NCI-H345 (cell line): ENCODE measurements at regions not wholly inside any gene's neighbourhood (a gene's known extent, or its start where the extent isn't known, plus 50 kb on each side); places are given as distances from the start of the nearest gene placed in this dataset.
"Not testable (repeated sequence)": the region's sequence is repeated elsewhere in the genome, so short reads cannot be mapped to it uniquely, and the experiment has no call there.

ENCODE experiments used
- DNase-seq: peaks from one replicate; lab custom pipeline; 2025; lab: John Stamatoyannopoulos, UW

DNA sequence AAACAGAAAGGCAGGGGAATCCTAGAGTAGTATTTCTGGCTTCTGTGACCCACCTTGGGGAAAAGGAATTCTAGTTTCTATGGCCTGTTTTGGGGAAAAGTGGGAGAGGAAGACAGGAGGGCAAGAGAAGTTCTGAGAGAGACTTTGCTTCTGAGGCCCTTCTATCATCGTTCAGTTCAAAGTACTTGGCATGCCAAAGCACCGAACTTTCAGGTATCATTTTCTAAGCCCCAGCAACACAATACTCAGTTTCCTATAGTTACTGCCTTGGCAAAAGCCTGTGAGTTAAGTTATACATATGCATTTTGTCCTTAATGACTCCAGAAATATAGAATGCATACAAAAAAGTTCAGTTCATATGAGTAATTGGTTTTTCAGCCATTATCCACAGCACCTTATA, 74.1 kb upstream of the CHD2 start:
- no peak for DNase-seq

DNA sequence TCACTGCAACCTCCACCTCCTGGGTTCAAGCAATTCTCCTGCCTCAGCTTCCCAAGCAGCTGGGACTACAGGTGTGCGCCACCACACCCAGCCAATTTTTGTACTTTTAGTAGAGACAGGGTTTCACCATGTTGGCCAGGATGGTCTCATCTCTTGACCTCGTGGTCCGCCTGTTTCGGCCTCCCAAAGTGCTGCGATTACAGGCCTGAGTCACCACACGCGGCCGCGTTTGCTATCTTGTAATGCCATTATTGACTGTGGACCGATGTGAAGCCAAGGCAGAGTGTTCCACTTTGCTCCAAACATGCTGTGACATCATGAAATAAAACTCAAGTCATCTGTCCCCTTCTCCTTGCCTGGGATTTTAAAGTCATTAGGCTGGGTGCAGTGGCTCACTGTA, 72.1 kb upstream of the CHD2 start:
- not testable (repeated sequence) for DNase-seq

DNA sequence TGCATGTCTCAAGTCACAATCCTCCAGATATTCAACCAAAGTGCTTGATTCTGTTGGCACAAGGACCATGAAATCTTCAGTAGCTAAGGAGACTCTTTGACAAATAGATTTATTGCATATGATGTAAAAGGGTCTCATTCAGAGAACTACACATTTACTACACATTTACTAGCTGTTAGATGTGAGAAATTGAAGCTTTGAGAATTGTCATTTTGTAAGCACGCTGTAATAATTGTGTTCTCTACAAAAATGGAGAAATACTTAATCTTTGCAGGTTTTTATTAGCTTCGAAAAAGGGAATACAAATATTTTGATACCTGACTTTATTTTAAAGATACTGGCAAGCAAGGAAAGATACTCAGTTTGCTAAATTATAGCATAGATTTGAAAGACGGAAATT, 70.2 kb upstream of the CHD2 start:
- DNase-seq: no peak

DNA sequence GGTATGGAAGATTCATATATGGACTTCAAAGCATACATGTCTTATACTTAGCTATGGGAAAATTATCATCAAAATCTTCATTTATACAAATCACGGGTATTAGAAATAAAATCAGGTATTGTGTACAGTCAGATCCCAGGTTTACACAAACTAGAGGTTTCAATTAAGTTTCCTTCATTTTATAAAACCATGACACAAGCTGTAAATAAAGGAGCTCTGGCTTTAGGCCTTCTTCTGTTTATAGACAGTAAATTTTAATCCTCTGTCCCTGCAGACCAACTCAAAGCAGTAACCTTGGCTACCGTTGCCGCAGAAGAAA, 68.8 kb upstream of the CHD2 start:
- no peak for DNase-seq

DNA sequence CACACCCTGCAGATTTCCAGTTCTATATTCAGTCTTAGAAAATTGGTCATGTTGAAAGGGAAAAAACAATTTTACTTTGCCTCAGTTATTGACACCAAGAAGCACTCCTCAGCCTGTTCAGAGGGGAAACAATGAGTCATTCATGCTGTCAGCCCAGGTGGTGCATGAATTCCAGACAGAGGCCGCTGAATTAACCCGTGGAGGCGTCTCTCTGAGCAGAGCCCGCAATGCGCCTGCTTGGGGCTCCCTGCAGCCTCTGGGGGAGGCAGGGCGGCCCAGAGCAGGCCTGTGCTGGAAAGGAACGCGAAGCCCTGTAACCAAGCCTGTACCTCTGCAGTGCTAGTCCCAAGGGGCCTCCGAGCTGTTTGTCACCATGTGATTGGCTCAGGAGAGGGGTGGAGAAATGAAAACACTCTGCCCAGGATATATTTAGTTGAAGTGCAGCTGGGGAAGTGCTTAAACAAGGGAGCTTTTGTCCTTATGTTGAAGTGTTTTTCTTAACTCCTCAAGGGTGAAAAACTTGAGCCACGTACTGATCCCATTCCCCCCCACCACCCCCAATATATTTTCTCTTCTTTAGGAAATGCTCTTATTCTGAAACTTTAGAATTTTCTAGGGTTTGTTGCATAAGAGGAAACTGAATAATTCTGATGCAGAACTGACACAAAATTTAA, 68.3 kb upstream of the CHD2 start:
- DNase-seq: peak; percentile 97

DNA sequence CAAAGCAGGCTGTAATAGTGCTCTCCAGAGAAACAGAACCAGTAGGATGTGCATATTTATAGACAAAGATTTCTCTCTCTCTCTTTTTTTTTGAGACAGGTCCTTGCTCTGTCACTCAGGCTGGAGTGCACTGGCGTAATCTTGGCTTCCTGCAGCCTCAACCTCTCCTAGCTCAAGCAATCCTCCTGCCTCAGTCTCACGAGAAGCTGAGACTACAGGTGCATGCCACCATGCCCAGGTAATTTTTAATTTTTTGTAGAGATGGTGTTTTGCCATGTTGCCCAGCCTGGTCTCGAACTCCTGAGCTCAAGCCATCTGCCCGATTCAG, 67.1 kb upstream of the CHD2 start:
- DNase-seq: no peak

DNA sequence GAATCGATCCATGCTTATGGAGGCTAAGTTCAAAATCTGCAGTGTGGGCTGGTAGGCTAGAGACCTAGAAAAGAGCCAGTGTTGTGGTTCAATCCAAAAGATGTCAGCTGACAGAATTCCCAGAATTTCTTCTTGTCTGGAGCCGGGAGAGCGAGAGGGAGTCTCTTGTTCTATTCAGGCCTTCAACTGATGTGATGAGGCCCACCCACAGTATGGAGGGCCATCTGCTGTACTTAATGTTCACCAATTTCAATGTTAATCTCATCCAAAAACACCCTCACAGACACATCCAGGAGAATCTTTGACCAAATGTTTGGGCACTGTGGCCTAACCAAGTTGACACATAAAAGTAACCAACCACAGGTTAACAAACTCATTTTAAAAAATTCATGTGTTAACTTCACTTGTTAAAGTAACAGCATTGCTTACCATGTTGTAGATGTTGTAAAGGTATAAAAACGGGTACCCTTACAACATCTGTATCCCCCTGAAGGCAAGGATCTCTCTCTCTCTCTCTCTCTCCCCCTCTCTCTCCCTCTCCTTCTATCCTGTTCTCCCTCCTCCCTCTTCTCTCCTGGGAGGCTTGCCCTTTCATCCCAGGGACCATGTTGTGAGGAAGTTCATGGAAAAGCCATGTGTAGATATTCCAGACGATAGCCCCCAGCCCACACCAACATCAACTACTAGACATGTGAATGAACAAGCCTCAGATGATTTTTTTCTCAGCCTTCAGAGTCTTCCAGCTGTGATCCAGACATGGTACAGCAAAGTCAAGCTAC, 66.4 kb upstream of the CHD2 start:
- DNase-seq: no peak

DNA sequence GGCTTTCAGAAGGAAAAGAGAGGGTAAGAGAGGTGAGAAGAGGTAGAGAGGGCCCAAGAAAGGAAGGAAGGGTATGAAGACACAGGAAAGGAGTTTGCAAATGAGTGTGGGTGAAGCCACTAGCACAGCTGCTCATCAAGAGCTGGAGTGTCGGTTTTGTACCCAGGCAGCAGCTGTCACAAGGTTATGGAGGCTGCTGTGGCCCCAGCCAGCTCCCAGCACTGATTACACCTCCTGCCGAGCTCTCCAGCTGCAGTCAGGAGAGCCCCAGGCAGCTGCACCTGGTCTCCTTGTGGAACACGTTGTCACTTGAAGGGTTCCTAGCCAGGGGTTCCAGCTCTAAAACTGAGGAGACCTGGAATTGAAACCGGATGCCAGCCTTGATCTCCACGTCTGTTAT, 60.4 kb upstream of the CHD2 start:
- peak; percentile 88 for DNase-seq

DNA sequence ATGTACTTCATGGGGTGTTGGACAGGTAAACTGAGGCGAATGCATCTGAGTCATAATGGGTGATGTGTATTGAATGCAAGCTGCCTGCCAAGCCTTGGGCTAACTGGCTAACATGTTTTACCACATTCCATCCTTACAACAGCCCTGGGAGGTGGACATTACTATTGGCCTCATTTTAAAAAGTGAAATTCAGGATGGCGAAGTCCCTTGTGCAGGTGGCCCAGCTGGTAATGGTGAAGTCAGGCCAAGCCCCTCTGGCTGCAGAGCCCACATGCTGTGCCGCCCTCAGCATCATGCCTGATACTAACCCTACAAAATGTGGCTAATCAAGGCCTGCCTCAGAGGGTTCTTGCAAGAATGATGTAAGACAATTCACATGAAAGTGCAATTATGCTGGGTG, 60.0 kb upstream of the CHD2 start:
- no peak for DNase-seq

DNA sequence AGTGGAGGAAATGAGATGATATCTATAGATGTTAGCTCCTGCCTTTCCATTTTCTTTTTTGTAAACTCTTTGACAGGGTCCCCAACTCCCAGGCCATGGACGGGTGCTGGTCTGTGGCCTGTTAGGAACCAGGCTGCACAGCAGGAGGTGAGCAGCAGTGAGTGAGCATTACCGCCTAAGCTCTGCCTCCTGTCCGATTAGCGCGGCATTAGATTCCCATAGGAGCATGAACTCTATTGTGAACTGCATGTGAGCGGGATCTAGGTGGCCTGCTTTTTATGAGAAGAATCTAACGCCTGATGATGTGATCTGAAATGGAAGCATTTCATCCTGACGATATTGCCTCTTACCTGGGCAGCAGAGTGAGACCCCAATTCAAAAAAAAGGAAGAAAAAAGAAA, 56.8 kb upstream of the CHD2 start:
- no peak for DNase-seq

DNA sequence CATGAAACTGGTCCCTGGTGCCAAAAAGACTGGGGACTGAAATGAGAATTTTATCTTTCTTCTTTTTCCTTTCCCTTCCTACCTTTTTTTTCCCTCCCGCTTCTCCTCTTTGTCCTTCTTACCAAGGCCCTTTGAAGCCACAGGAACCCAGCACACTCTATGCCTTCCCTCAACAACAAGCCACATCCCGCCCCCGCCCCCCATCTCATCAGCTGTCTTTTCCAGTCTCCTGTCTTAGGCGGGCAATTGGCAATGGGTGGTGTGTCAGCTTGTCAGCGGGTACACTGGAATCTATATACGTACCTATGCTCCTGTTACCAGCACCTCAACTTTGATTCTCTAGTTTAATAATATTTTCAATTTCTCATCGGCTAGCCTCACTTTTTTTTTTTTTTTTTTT, 56.3 kb upstream of the CHD2 start:
- DNase-seq: no peak

DNA sequence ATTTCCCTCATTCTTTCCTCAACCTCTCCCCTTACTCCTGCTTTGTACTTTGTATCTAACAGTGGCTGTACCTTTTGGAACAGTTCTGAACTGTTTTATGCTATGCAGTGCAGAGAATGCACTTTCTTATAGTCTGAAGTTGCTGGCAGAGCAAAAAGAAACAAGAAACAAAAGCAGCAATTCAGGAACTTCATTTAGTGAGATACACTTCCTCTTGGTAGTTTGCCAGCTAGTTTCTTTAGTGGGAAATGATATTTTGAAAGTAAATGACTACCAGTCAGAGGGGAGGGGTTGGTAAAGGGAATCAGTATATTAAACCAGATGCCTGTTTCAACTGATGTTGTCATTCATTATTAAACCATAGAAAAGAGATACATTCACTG, 55.0 kb upstream of the CHD2 start:
- peak; percentile 12 for DNase-seq

DNA sequence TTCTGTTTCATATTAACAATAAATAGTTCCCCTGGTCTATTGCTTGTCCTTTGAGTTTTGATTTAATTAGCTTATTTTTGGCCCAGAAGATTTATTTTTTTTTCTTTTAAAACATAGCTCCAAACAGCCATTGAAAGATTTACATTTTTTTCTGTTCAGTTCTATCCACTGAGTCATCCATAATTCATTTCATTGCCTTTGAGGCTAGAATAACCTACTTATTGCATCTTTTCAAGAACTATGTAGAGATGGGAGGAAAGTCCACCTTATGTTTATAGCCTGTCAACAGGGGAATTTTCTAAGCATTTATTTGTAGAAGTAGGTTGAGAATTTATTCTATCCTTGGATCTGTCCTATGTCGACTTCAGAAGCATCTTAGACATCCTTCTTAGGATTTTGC, 53.4 kb upstream of the CHD2 start:
- no peak for DNase-seq

DNA sequence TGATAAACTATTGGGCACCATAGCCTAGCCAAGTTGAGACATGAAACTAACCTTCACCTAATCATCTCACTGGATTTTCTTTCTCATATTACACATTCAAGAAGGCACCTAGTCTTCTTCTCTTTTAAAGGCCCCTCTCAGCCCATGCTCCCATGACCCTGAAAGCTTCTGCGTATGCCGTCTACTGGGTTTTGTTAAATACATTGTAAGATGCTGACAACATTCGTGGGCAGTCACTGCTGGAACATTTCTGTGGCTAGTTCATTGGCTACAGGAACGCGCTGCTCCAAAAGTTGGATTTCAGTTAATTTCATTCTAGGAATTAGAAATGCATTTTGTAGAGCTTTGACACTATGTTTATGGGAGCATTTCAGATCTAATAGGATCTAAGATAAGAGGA, 52.3 kb upstream of the CHD2 start:
- no peak for DNase-seq

DNA sequence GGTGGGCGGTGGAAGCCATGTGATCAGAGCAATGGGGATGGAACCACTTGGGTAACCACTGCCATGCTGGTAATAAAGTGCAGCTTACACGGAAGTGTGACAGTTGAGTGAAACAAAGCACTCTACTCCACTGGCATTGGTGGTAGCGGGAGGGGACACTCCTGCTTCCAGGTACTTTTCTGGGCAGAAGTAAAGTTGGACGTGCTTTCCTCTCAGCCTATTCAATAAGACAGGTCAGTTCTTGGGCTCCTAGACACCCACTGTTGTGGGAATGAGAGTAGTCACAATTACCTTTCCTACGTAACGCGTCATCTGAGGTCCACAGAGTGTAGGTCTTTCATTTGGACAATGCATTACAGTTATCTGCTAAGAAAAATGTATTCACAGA, 51.7 kb upstream of the CHD2 start:
- no peak for DNase-seq

DNA sequence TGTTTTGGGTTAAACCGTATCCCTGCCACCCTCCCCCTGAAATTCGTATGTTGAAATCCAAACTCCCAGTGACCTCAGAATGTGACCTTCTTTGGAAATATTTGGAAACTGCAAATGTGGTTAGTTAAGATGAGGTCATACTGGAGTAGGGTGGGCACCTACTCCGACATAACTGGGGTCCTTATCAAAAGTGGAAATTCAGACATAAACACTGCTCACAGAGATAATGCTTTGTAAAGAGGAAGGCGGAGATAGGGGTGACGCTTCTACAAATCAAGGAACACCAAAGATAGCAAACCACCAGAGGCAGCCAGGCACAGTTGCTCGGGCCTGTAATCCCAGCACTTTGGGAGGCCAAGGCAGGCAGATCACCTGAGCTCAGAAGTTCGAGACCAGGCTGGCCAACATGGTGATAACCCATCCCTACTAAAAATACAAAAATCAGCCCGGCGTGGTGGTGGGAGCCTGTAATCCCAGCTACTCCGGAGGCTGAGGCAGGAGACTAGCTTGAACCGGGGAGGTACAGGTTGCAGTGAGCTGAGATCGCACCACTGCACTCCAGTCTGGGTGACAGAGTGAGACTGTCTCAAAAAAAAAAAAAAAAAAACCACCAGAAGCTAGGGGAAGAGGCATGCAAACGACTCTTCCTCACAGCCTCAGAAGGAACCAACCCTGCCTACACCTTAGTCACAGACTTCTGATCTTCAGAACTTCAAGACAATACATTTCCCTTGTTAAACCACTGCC, 51.1 kb upstream of the CHD2 start:
- DNase-seq: no peak

DNA sequence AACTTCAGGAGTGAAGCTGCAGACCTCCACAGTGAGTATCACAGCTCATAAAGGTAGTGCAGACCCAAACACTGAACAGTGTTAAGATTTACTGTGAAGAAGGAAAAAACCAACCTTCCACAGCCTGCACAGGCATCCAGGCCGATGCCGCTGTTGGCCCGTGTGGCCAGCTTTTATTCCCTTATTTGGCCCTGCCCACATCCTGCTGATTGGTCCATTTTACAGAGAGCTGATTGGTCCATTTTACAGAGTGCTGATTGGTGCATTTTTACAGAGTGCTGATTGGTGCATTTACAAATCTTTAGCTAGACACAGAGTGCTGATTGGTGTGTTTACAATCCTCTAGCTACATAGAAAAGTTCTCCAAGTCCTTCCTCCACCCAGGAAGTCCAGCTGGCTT, 49.9 kb upstream of the CHD2 start:
- DNase-seq: not testable (repeated sequence)
